PFSK-1 (cell line): ENCODE measurements at regions not wholly inside any gene's neighbourhood (a gene's known extent, or its start where the extent isn't known, plus 50 kb on each side); places are given as distances from the start of the nearest gene placed in this dataset.

ENCODE experiments used
- FOXP2 ChIP-seq: optimal IDR thresholded peaks from 2 replicates; pipeline ENCODE3; 2011; ENCODE audit warnings: borderline replicate concordance, control low read depth, inconsistent platforms; ENCODE audit not compliant: insufficient read depth; ENCODE audit errors: extremely low read length, extremely low read depth
- POLR2AphosphoS5 ChIP-seq: IDR thresholded peaks from 2 replicates; pipeline ENCODE4 v1.6.1; 2012; ENCODE audit warnings: low read depth, mild to moderate bottlenecking, control low read depth, low read length, moderate library complexity
- REST ChIP-seq, 2 experiments: IDR thresholded peaks; 2 replicates each; pipeline versions ENCODE4 v1.6.1 to v1.8.0; 2011 to 2012; ENCODE audit warnings: low read depth in 2 of 2, low read length in 2 of 2, control low read depth in 1 of 2, inconsistent platforms in 1 of 2, mild to moderate bottlenecking in 1 of 2, moderate library complexity in 1 of 2; ENCODE audit not compliant: insufficient read depth in 1 of 2
- SIN3A ChIP-seq: IDR thresholded peaks from 2 replicates; pipeline ENCODE4 v1.6.1; 2012; ENCODE audit warnings: mild to moderate bottlenecking, low read length, moderate library complexity, borderline replicate concordance; ENCODE audit not compliant: insufficient read depth
- TAF1 ChIP-seq: IDR thresholded peaks from 2 replicates; pipeline ENCODE4 v1.6.1; 2012; ENCODE audit warnings: low read length, control low read depth, borderline replicate concordance; ENCODE audit not compliant: insufficient read depth

GRCh38 chr11:92480499-92480898 lies 255.9 kb downstream of the FAT3 start:
- peak in 1 of 2 experiments; percentile 62; a peak in 1 of 4 replicates for TF ChIP-seq REST (IDR thresholded peaks at IDR 0.05; ENCODE audit: insufficient read depth in 1 of 2, low read depth in 2 of 2, low read length in 2 of 2)
- no peak for TF ChIP-seq POLR2AphosphoS5
- no peak for TF ChIP-seq TAF1
- TF ChIP-seq SIN3A = no peak
- TF ChIP-seq FOXP2 = no peak
